H9 (cell line): ENCODE measurements at regions not wholly inside any gene's neighbourhood (a gene's known extent, or its start where the extent isn't known, plus 50 kb on each side); places are given as distances from the start of the nearest gene placed in this dataset.

ENCODE experiments used
- DNase-seq: peaks from one replicate; pipeline ENCODE4 v3.0.0-alpha.2; 2017
- H2AFZ ChIP-seq: one replicate; pipeline ENCODE4 v1.6.1; 2013; ENCODE audit warnings: mild to moderate bottlenecking, low read length, control low read depth, moderate library complexity
- H2AK5ac ChIP-seq: 2 replicates; pipeline ENCODE4 v1.6.1; 2013; ENCODE audit warnings: low read length, control low read depth, mixed read lengths; ENCODE audit not compliant: insufficient read length
- H2BK120ac ChIP-seq: one replicate; pipeline ENCODE4 v1.6.1; 2013; ENCODE audit warnings: low read depth, mild to moderate bottlenecking, low read length, control low read depth, inconsistent platforms; ENCODE audit not compliant: poor library complexity, severe bottlenecking
- H2BK12ac ChIP-seq: 2 replicates; pipeline ENCODE4 v1.6.1; 2013; ENCODE audit warnings: low read length, control low read depth, mixed read lengths, low read depth; ENCODE audit not compliant: insufficient read length
- H2BK15ac ChIP-seq: 2 replicates; pipeline ENCODE4 v1.6.1; 2013; ENCODE audit warnings: low read depth, low read length, control low read depth
- H2BK20ac ChIP-seq: one replicate; pipeline ENCODE4 v1.6.1; 2013; ENCODE audit warnings: low read depth, mild to moderate bottlenecking, low read length, control low read depth, inconsistent platforms; ENCODE audit not compliant: poor library complexity, severe bottlenecking
- H2BK5ac ChIP-seq: 2 replicates; pipeline ENCODE4 v1.6.1; 2013; ENCODE audit warnings: low read length, control low read depth, mixed read lengths; ENCODE audit not compliant: insufficient read length
- H3K14ac ChIP-seq: 2 replicates; pipeline ENCODE4 v1.6.1; 2013; ENCODE audit warnings: low read length, control low read depth; ENCODE audit not compliant: insufficient read depth
- H3K18ac ChIP-seq: 2 replicates; pipeline ENCODE4 v1.6.1; 2013; ENCODE audit warnings: low read depth, mild to moderate bottlenecking, mixed read lengths, low read length, control low read depth; ENCODE audit not compliant: insufficient read length
- H3K23ac ChIP-seq: 2 replicates; pipeline ENCODE4 v1.6.1; 2013; ENCODE audit warnings: low read length, control low read depth, mixed read lengths, low read depth; ENCODE audit not compliant: insufficient read length
- H3K23me2 ChIP-seq: 2 replicates; pipeline ENCODE4 v1.6.1; 2013; ENCODE audit warnings: low read depth, mild to moderate bottlenecking, mixed read lengths, low read length, control low read depth; ENCODE audit not compliant: insufficient read length, poor library complexity, severe bottlenecking
- H3K27ac ChIP-seq: 2 replicates; pipeline ENCODE4 v1.5.1; 2013; ENCODE audit warnings: low read length, control low read depth, mixed read lengths, low read depth; ENCODE audit not compliant: insufficient read length
- H3K27me3 ChIP-seq: 2 replicates; pipeline ENCODE4 v1.6.1; 2013; ENCODE audit warnings: low read length, control low read depth, inconsistent platforms; ENCODE audit not compliant: insufficient read depth
- H3K4ac ChIP-seq: 2 replicates; pipeline ENCODE4 v1.6.1; 2013; ENCODE audit warnings: low read depth, mild to moderate bottlenecking, control low read depth, inconsistent platforms, low read length, moderate library complexity
- H3K4me1 ChIP-seq: 2 replicates; pipeline ENCODE4 v1.6.1; 2013; ENCODE audit warnings: low read length, control low read depth, inconsistent platforms; ENCODE audit not compliant: insufficient read depth
- H3K4me2 ChIP-seq: 2 replicates; pipeline ENCODE4 v1.6.1; 2013; ENCODE audit warnings: low read length, control low read depth, mixed read lengths; ENCODE audit not compliant: insufficient read length, insufficient read depth
- H3K56ac ChIP-seq: 2 replicates; pipeline ENCODE4 v1.6.1; 2013; ENCODE audit warnings: low read depth, mild to moderate bottlenecking, mixed read lengths, low read length, control low read depth; ENCODE audit not compliant: insufficient read length
- H3K79me1 ChIP-seq: 2 replicates; pipeline ENCODE4 v1.6.1; 2013; ENCODE audit warnings: low read depth, mild to moderate bottlenecking, moderate library complexity, low read length, control low read depth, inconsistent platforms; ENCODE audit not compliant: insufficient read depth, poor library complexity, severe bottlenecking
- H3K79me2 ChIP-seq: 2 replicates; pipeline ENCODE4 v1.6.1; 2013; ENCODE audit warnings: low read length, control low read depth, inconsistent platforms; ENCODE audit not compliant: insufficient read depth
- H3K9ac ChIP-seq: 2 replicates; pipeline ENCODE4 v1.6.1; 2013; ENCODE audit warnings: low read length, control low read depth, mixed read lengths; ENCODE audit not compliant: insufficient read length; ENCODE audit errors: extremely low read depth
- H3K9me3 ChIP-seq: one replicate; pipeline ENCODE4 v1.6.1; 2013; ENCODE audit warnings: low read depth, low read length, inconsistent platforms; ENCODE audit not compliant: control insufficient read depth
- H3T11ph ChIP-seq: one replicate; pipeline ENCODE4 v1.6.1; 2013; ENCODE audit warnings: mild to moderate bottlenecking, low read length, control low read depth, inconsistent platforms
- H4K20me1 ChIP-seq: one replicate; pipeline ENCODE4 v1.6.1; 2013; ENCODE audit not compliant: control insufficient read depth, insufficient read length, insufficient read depth
- H4K5ac ChIP-seq: 2 replicates; pipeline ENCODE4 v1.6.1; 2013; ENCODE audit warnings: low read depth, mild to moderate bottlenecking, mixed read lengths, low read length, control low read depth; ENCODE audit not compliant: insufficient read length
- H4K8ac ChIP-seq: replicated peaks from 2 replicates; pipeline ENCODE4 v1.6.1; 2013; ENCODE audit warnings: low read length, control low read depth, mixed read lengths, low read depth; ENCODE audit not compliant: insufficient read length
- H4K91ac ChIP-seq: 2 replicates; pipeline ENCODE4 v1.6.1; 2013; ENCODE audit warnings: low read depth, mild to moderate bottlenecking, moderate library complexity, mixed read lengths, low read length, control low read depth; ENCODE audit not compliant: insufficient read length
- H3K27ac Mint-ChIP-seq, 3 experiments: 2 replicates in 2 of 3; 3 replicates in 1 of 3; pipeline ENCODE4 v1.8.0; 2020 to 2021; ENCODE audit warnings: mixed read lengths in 3 of 3, mild to moderate bottlenecking in 1 of 3, moderate library complexity in 1 of 3
- H3K27me3 Mint-ChIP-seq: 2 replicates; pipeline ENCODE4 v1.8.0; 2021; ENCODE audit warnings: low read depth, mild to moderate bottlenecking, moderate library complexity, mixed read lengths
- H3K36me3 Mint-ChIP-seq, 3 experiments: 2 replicates in 2 of 3; 3 replicates in 1 of 3; pipeline ENCODE4 v1.8.0; 2020 to 2021; ENCODE audit warnings: low read depth in 3 of 3, mixed read lengths in 3 of 3; ENCODE audit not compliant: insufficient read depth in 1 of 3
- H3K4me1 Mint-ChIP-seq, 2 experiments: 2 replicates each; pipeline ENCODE4 v1.8.0; 2020; ENCODE audit warnings: mixed read lengths in 2 of 2
- H3K4me3 Mint-ChIP-seq, 2 experiments: 2 replicates in 1 of 2; 3 replicates in 1 of 2; pipeline ENCODE4 v1.8.0; 2020 to 2021; ENCODE audit warnings: mild to moderate bottlenecking in 2 of 2, mixed read lengths in 2 of 2, moderate library complexity in 1 of 2
- H3K9me3 Mint-ChIP-seq, 2 experiments: 2 replicates in 1 of 2; 3 replicates in 1 of 2; pipeline ENCODE4 v1.8.0; 2020; ENCODE audit warnings: mild to moderate bottlenecking in 2 of 2, mixed read lengths in 2 of 2, moderate library complexity in 1 of 2
- WGBS: extraction: QIAGEN DNeasy Blood & Tissue Kit; methylation state at CpG from one replicate; pipeline ENCODE4 v1.1.7; 2013; ENCODE audit warnings: missing lambda C conversion rate, low lambda C conversion rate, mixed read lengths; ENCODE audit not compliant: insufficient read length; ENCODE audit errors: extremely low coverage; 5-methylcytosine and 5-hydroxymethylcytosine counted together
- TF ChIP-seq, protein P1 (sequence below): fragments of 200-600 bp; sonication (generic); conservative IDR thresholded peaks from 3 replicates; pipeline ENCODE4 v1.8.0; 2021; ENCODE audit warnings: antibody characterized with exemption, mild to moderate bottlenecking

DNA sequence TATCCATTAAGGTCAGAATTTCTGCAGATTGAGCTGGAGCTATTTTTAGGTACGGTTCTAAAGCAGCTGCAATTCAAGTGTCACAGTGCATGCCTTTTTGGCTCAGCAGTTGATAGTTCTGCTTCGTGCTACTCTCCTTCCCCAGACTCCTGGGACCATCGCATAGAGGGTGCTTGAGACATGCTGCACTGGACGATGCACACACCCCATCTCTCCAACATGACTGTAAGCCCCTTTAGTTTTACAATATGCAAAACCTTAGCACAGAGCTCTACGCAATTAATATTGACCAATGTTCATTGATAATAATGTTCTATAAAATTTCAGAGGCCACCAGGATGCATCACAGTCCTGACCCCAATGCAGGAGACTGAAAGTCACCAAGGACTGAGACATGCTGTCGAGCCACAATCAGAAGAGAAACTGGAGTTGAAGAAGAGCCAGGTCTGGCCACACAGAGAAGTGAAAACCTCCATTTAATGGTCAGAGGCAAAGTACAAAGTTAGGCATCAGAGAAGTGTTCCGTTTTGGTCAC is 120.9 kb upstream of the ZC3H12C start:
- no peaks in the 10 kb centered on the region for H3K36me3 Mint-ChIP-seq
- no CpG with 5 or more reads among the region's 7 CpGs for WGBS

More for the DNA sequence above, 120.9 kb upstream of the ZC3H12C start:
- Mint-ChIP-seq H3K4me1 (peaks cover 6 to 9% of the 10 kb centered on the region in 2 experiments; a peak in 3 of 4 replicates), H3K9me3 (peaks cover 0 to under 1% of the 10 kb centered on the region in 2 experiments; a peak in 1 of 5 replicates), H3K27me3 (no peaks in the 10 kb centered on the region), H3K4me3 (no peak overlapping the region), H3K27ac (no peak overlapping the region)
- H3K23ac ChIP-seq: no peak overlapping the region
- no peak overlapping the region for H3K9ac ChIP-seq
- no peaks in the 10 kb centered on the region for H3K79me1 ChIP-seq
- H4K91ac ChIP-seq: no peak overlapping the region
- H3K4me2 ChIP-seq: no peak overlapping the region
- no peaks in the 10 kb centered on the region for H3K27me3 ChIP-seq
- no peaks in the 10 kb centered on the region for H3K79me2 ChIP-seq
- TF ChIP-seq, protein P1, sequence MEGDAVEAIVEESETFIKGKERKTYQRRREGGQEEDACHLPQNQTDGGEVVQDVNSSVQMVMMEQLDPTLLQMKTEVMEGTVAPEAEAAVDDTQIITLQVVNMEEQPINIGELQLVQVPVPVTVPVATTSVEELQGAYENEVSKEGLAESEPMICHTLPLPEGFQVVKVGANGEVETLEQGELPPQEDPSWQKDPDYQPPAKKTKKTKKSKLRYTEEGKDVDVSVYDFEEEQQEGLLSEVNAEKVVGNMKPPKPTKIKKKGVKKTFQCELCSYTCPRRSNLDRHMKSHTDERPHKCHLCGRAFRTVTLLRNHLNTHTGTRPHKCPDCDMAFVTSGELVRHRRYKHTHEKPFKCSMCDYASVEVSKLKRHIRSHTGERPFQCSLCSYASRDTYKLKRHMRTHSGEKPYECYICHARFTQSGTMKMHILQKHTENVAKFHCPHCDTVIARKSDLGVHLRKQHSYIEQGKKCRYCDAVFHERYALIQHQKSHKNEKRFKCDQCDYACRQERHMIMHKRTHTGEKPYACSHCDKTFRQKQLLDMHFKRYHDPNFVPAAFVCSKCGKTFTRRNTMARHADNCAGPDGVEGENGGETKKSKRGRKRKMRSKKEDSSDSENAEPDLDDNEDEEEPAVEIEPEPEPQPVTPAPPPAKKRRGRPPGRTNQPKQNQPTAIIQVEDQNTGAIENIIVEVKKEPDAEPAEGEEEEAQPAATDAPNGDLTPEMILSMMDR: no peak
- DNase-seq: no peak
- H3K4ac ChIP-seq: no peak overlapping the region
- no peak overlapping the region for H4K5ac ChIP-seq
- no peak overlapping the region for H3K27ac ChIP-seq
- no peak overlapping the region for H3T11ph ChIP-seq
- H3K4me1 ChIP-seq: no peaks in the 10 kb centered on the region; the same call in 1 of the 2 replicates
- no peak overlapping the region for H3K14ac ChIP-seq
- no peak overlapping the region for H2BK15ac ChIP-seq
- no peak overlapping the region for H2AK5ac ChIP-seq
- no peak overlapping the region for H3K56ac ChIP-seq
- no peaks in the 10 kb centered on the region for H4K20me1 ChIP-seq
- no peak overlapping the region for H2BK12ac ChIP-seq
- no peak overlapping the region for H2BK20ac ChIP-seq
- H3K18ac ChIP-seq: no peak overlapping the region
- H2BK5ac ChIP-seq: no peak overlapping the region
- H4K8ac ChIP-seq: no peak overlapping the region
- no peak overlapping the region for H2BK120ac ChIP-seq
- no peaks in the 10 kb centered on the region for H3K9me3 ChIP-seq
- H3K23me2 ChIP-seq: no peaks in the 10 kb centered on the region
- no peak overlapping the region for H2AFZ ChIP-seq
